Parathyroid adenoma (tissue), 2 donors: ENCODE measurements at regions not wholly inside any gene's neighbourhood (a gene's known extent, or its start where the extent isn't known, plus 50 kb on each side); places are given as distances from the start of the nearest gene placed in this dataset.

Experiments used
- H2AFZ ChIP-seq: fragments of 300-600 bp; sonication (generic); one replicate; pipeline ENCODE4 v1.7.0; 2017; ENCODE audit warnings: antibody characterized with exemption, mild to moderate bottlenecking
- H3K27ac ChIP-seq: fragments of 300-600 bp; sonication (generic); one replicate; pipeline ENCODE4 v1.7.0; 2017
- H3K27me3 ChIP-seq: fragments of 300-600 bp; sonication (generic); one replicate; pipeline ENCODE4 v1.7.0; 2017; ENCODE audit warnings: low read length; ENCODE audit not compliant: control insufficient read depth, insufficient read depth
- H3K36me3 ChIP-seq: fragments of 300-600 bp; sonication (generic); one replicate; pipeline ENCODE4 v1.7.0; 2017; ENCODE audit warnings: low read length; ENCODE audit not compliant: control insufficient read depth, insufficient read depth
- H3K4me1 ChIP-seq: fragments of 300-600 bp; sonication (generic); one replicate; pipeline ENCODE4 v1.7.0; 2017; ENCODE audit warnings: control low read depth
- H3K4me2 ChIP-seq: fragments of 300-600 bp; sonication (generic); one replicate; pipeline ENCODE4 v1.7.0; 2017; ENCODE audit warnings: low read length
- H3K4me3 ChIP-seq: fragments of 300-600 bp; sonication (generic); one replicate; pipeline ENCODE4 v1.7.0; 2017; ENCODE audit warnings: low read depth, low read length
- H3K79me2 ChIP-seq: fragments of 300-600 bp; sonication (generic); one replicate; pipeline ENCODE4 v1.7.0; 2017; ENCODE audit warnings: control low read depth
- H3K9ac ChIP-seq: fragments of 300-600 bp; sonication (generic); one replicate; pipeline ENCODE4 v1.7.0; 2017; ENCODE audit warnings: mild to moderate bottlenecking
- H3K9me3 ChIP-seq: fragments of 300-600 bp; sonication (generic); one replicate; pipeline ENCODE4 v1.7.0; 2017; ENCODE audit warnings: low read length; ENCODE audit not compliant: control insufficient read depth
- CTCF ChIP-seq: fragments of 300-600 bp; sonication (generic); IDR thresholded peaks from one replicate; pipeline ENCODE4 v1.7.0; 2017; ENCODE audit warnings: antibody characterized with exemption, mild to moderate bottlenecking
- donor health status: primary hyperparathyroidism.

GRCh38 chr20:11734431-11734830 is 183.3 kb upstream of the BTBD3 start:
- H3K4me1 ChIP-seq = no peaks in the 10 kb centered on the region
- TF ChIP-seq CTCF = no peak
- no peak overlapping the region for H3K4me3 ChIP-seq
- no peak overlapping the region for H3K9ac ChIP-seq
- no peaks in the 10 kb centered on the region for H3K9me3 ChIP-seq
- H3K79me2 ChIP-seq = no peaks in the 10 kb centered on the region
- no peak overlapping the region for H2AFZ ChIP-seq
- no peak overlapping the region for H3K27ac ChIP-seq
- no peaks in the 10 kb centered on the region for H3K27me3 ChIP-seq
- no peaks in the 10 kb centered on the region for H3K36me3 ChIP-seq
- no peak overlapping the region for H3K4me2 ChIP-seq

- no peaks in the 10 kb centered on the region for H3K9me3 ChIP-seq
- no peak overlapping the region for H3K4me3 ChIP-seq
- no peaks in the 10 kb centered on the region for H3K79me2 ChIP-seq
- H3K36me3 ChIP-seq = no peaks in the 10 kb centered on the region
- no peaks in the 10 kb centered on the region for H3K27me3 ChIP-seq
- no peak overlapping the region for H3K27ac ChIP-seq
- H3K4me2 ChIP-seq = no peak overlapping the region
- H3K4me1 ChIP-seq = no peaks in the 10 kb centered on the region
- H2AFZ ChIP-seq = no peak overlapping the region
- no peak overlapping the region for H3K9ac ChIP-seq
- no peak for TF ChIP-seq CTCF
Observed at GRCh38 chr20:11738852-11739251, 178.8 kb upstream of the BTBD3 start.

- no peak overlapping the region for H3K27ac ChIP-seq
- H3K4me3 ChIP-seq = no peak overlapping the region
- no peaks in the 10 kb centered on the region for H3K9me3 ChIP-seq
- no peak overlapping the region for H2AFZ ChIP-seq
- H3K36me3 ChIP-seq = no peaks in the 10 kb centered on the region
- no peak for TF ChIP-seq CTCF
- H3K79me2 ChIP-seq = no peaks in the 10 kb centered on the region
- no peak overlapping the region for H3K4me2 ChIP-seq
- H3K27me3 ChIP-seq = no peaks in the 10 kb centered on the region
- no peak overlapping the region for H3K9ac ChIP-seq
- H3K4me1 ChIP-seq = no peaks in the 10 kb centered on the region
Observed at GRCh38 chr20:11740975-11741374, 176.7 kb upstream of the BTBD3 start.

- no peak for TF ChIP-seq CTCF
- no peaks in the 10 kb centered on the region for H3K27me3 ChIP-seq
- H3K4me3 ChIP-seq = no peak overlapping the region
- H3K36me3 ChIP-seq = no peaks in the 10 kb centered on the region
- H3K4me1 ChIP-seq = no peaks in the 10 kb centered on the region
- H2AFZ ChIP-seq = no peak overlapping the region
- no peak overlapping the region for H3K9ac ChIP-seq
- no peaks in the 10 kb centered on the region for H3K79me2 ChIP-seq
- H3K9me3 ChIP-seq = no peaks in the 10 kb centered on the region
- H3K4me2 ChIP-seq = no peak overlapping the region
- H3K27ac ChIP-seq = no peak overlapping the region
Observed at GRCh38 chr20:11745145-11745544, 172.5 kb upstream of the BTBD3 start.

GRCh38 chr20:11748436-11748835 is 169.3 kb upstream of the BTBD3 start:
- H3K36me3 ChIP-seq = no peaks in the 10 kb centered on the region
- H2AFZ ChIP-seq = no peak overlapping the region
- no peaks in the 10 kb centered on the region for H3K79me2 ChIP-seq
- no peak overlapping the region for H3K27ac ChIP-seq
- no peaks in the 10 kb centered on the region for H3K9me3 ChIP-seq
- no peak overlapping the region for H3K9ac ChIP-seq
- H3K4me2 ChIP-seq = no peak overlapping the region
- no peaks in the 10 kb centered on the region for H3K27me3 ChIP-seq
- no peak for TF ChIP-seq CTCF
- H3K4me3 ChIP-seq = no peak overlapping the region
- no peaks in the 10 kb centered on the region for H3K4me1 ChIP-seq
